Gastrocnemius medialis (tissue), 4 donors: ENCODE measurements at regions not wholly inside any gene's neighbourhood (a gene's known extent, or its start where the extent isn't known, plus 50 kb on each side); places are given as distances from the start of the nearest gene placed in this dataset.

Experiments used
- ATAC-seq, 2 donors: fragments of 150-250 bp; one replicate each; pipeline ENCODE4 v1.9.1; 2016
- DNase-seq, 2 donors: peaks; one replicate each; pipeline ENCODE4 v3.0.0-alpha.2; 2019
- H3K27ac ChIP-seq, 4 donors: fragments of 200-600 bp; sonication (generic); 1 replicate in 1 of 4; 2 replicates in 3 of 4; pipeline ENCODE4 v1.5.1; 2016 to 2018; ENCODE audit warnings: mild to moderate bottlenecking in 2 of 4, moderate library complexity in 1 of 4
- H3K27me3 ChIP-seq, 3 donors: fragments of 200-600 bp; sonication (generic) in 2 of 3; 1 replicate in 1 of 3; 2 replicates in 2 of 3; pipeline versions ENCODE4 v1.5.1 to v1.6.0; 2016 to 2019; ENCODE audit warnings: mild to moderate bottlenecking in 1 of 3, moderate library complexity in 1 of 3
- H3K36me3 ChIP-seq, 2 donors: fragments of 200-600 bp; sonication (generic) in 1 of 2; one replicate each; pipeline ENCODE4 v1.5.1; 2017 to 2018
- H3K4me1 ChIP-seq, 2 donors: fragments of 200-600 bp; sonication (generic) in 1 of 2; one replicate each; pipeline ENCODE4 v1.5.1; 2016 to 2017; ENCODE audit warnings: mild to moderate bottlenecking in 2 of 2
- H3K4me3 ChIP-seq, 4 donors: fragments of 200-600 bp; sonication (generic) in 3 of 4; 1 replicate in 1 of 4; 2 replicates in 3 of 4; pipeline ENCODE4 v1.5.1; 2016 to 2019; ENCODE audit warnings: mild to moderate bottlenecking in 2 of 4
- H3K9me3 ChIP-seq, 3 donors: fragments of 200-600 bp; sonication (generic) in 2 of 3; 1 replicate in 1 of 3; 2 replicates in 2 of 3; pipeline ENCODE4 v1.5.1; 2016 to 2019
- CTCF ChIP-seq, 5 experiments: fragments of 450-650 bp in 3 of 5; fragments of 200-600 bp in 2 of 5; sonication (generic) in 2 of 5; IDR thresholded peaks in 4 of 5; conservative IDR thresholded peaks in 1 of 5; 1 replicate in 4 of 5; 2 replicates in 1 of 5; pipeline ENCODE4 v1.5.1; 2016 to 2019; ENCODE audit warnings: antibody characterized with exemption in 5 of 5, mild to moderate bottlenecking in 3 of 5, moderate library complexity in 3 of 5
- POLR2A ChIP-seq, 2 donors: fragments of 450-650 bp; IDR thresholded peaks; one replicate each; pipeline ENCODE4 v1.6.1; 2017; ENCODE audit warnings: antibody characterized with exemption in 2 of 2, mild to moderate bottlenecking in 2 of 2, moderate library complexity in 2 of 2
- in situ Hi-C, 4 donors: fragments of 200-750 bp; cut with MboI; loops; one replicate each; pipeline versions ENCODE4 v1.15.0 to v1.8.0; 2017; ENCODE audit warnings: low sequenced_read_pairs in 4 of 4
- intact Hi-C: fragments of 100-400 bp; cut with DNase I; formaldehyde crosslinking; loops from one replicate; pipeline ENCODE4 v1.15.1; 2023; ENCODE audit warnings: low total_unique reads

GRCh38 chr7:97667359-97667758 lies 64.5 kb upstream of the TAC1 start:
- no peaks in the 10 kb centered on the region for H3K36me3 ChIP-seq
- no peak overlapping the region for H3K27ac ChIP-seq
- TF ChIP-seq POLR2A (IDR thresholded peaks at IDR 0.05) = no peak
- in situ Hi-C loops = no loop called here
- H3K4me1 ChIP-seq = no peaks in the 10 kb centered on the region
- H3K27me3 ChIP-seq = no peaks in the 10 kb centered on the region
- no peaks in the 10 kb centered on the region for H3K9me3 ChIP-seq
- DNase-seq (no peak), ATAC-seq (no peak)
- no peak overlapping the region for H3K4me3 ChIP-seq
- intact Hi-C loops = no loop called here

GRCh38 chr7:97671571-97671970 lies 60.3 kb upstream of the TAC1 start:
- DNase-seq (no peak), ATAC-seq (no peak)
- Histone ChIP-seq H3K9me3 (no peaks in the 10 kb centered on the region), H3K27ac (no peak overlapping the region), H3K4me3 (no peak overlapping the region), H3K27me3 (no peaks in the 10 kb centered on the region), H3K36me3 (no peaks in the 10 kb centered on the region), H3K4me1 (no peaks in the 10 kb centered on the region)
- in situ Hi-C loops (no loop called here), intact Hi-C loops (no loop called here)
- no peak for TF ChIP-seq CTCF (IDR thresholded peaks at IDR 0.05 in 4 of 5, conservative IDR thresholded peaks at IDR 0.05 in 1 of 5)
- no peak for TF ChIP-seq POLR2A (IDR thresholded peaks at IDR 0.05)

- DNase-seq (no peak), ATAC-seq (no peak)
- intact Hi-C loops (no loop called here), in situ Hi-C loops (no loop called here)
- H3K9me3 ChIP-seq = no peaks in the 10 kb centered on the region
- H3K4me3 ChIP-seq = no peak overlapping the region
- no peaks in the 10 kb centered on the region for H3K4me1 ChIP-seq
- TF ChIP-seq POLR2A (IDR thresholded peaks at IDR 0.05) (no peak), CTCF (IDR thresholded peaks at IDR 0.05 in 4 of 5, conservative IDR thresholded peaks at IDR 0.05 in 1 of 5) (no peak)
- no peaks in the 10 kb centered on the region for H3K36me3 ChIP-seq
- H3K27me3 ChIP-seq = no peaks in the 10 kb centered on the region
- no peak overlapping the region for H3K27ac ChIP-seq
These were observed 51.3 kb upstream of the TAC1 start for GRCh38 chr7:97680622-97681021.
